ENCODE measurements at regions not wholly inside any gene's neighbourhood (a gene's known extent, or its start where the extent isn't known, plus 50 kb on each side); places are given as distances from the start of the nearest gene placed in this dataset.

GRCh38 chr6:122122202-122122601 lies 277.2 kb upstream of the HSF2 start:
- no peak for TF ChIP-seq CTCF (IDR thresholded peaks at IDR 0.05)
- no peak for TF ChIP-seq POLR2A (IDR thresholded peaks at IDR 0.05)
- TF ChIP-seq EP300 (IDR thresholded peaks at IDR 0.05) = no peak

Measured in tibial nerve (tissue), 4 donors.